Astrocyte (in vitro differentiated cells and primary cell): ENCODE measurements at regions not wholly inside any gene's neighbourhood (a gene's known extent, or its start where the extent isn't known, plus 50 kb on each side); places are given as distances from the start of the nearest gene placed in this dataset.

Source experiments
- DNase-seq: peaks from one replicate; pipeline ENCODE4 v3.0.0-alpha.2; 2010; ENCODE audit warnings: low read depth
- FAIRE-seq: peaks from 2 replicates; lab custom pipeline; 2011; peaks lifted over from hg19 to GRCh38; lab: Jason Lieb, UNC
- H2AFZ ChIP-seq: 2 replicates; pipeline ENCODE4 v1.6.0; 2012; ENCODE audit warnings: low read depth, low read length, inconsistent platforms
- H3K27ac ChIP-seq: 2 replicates; pipeline ENCODE4 v1.5.1; 2011; ENCODE audit warnings: low read depth, low read length, inconsistent platforms
- H3K27me3 ChIP-seq: 2 replicates; pipeline ENCODE4 v1.6.0; 2011; ENCODE audit warnings: low read length, inconsistent platforms; ENCODE audit not compliant: insufficient read depth
- H3K36me3 ChIP-seq: 2 replicates; pipeline ENCODE4 v1.5.1; 2011; ENCODE audit warnings: low read length, inconsistent platforms; ENCODE audit not compliant: insufficient read depth
- H3K4me1 ChIP-seq: 2 replicates; pipeline ENCODE4 v1.5.1; 2011; ENCODE audit warnings: low read length, inconsistent platforms; ENCODE audit not compliant: insufficient read depth
- H3K4me2 ChIP-seq: 2 replicates; pipeline ENCODE4 v1.6.0; 2012; ENCODE audit warnings: low read length, inconsistent platforms
- H3K4me3 ChIP-seq: 2 replicates; pipeline ENCODE4 v1.5.1; 2011; ENCODE audit warnings: low read depth, mild to moderate bottlenecking, low read length, inconsistent platforms; ENCODE audit not compliant: insufficient read depth
- H3K79me2 ChIP-seq: 2 replicates; pipeline ENCODE4 v1.6.0; 2012; ENCODE audit warnings: mild to moderate bottlenecking, low read length, inconsistent platforms; ENCODE audit not compliant: insufficient read depth
- H3K9ac ChIP-seq: 2 replicates; pipeline ENCODE4 v1.6.0; 2012; ENCODE audit warnings: mild to moderate bottlenecking, low read length, inconsistent platforms
- H3K9me3 ChIP-seq: 2 replicates; pipeline ENCODE4 v1.5.1; 2012; ENCODE audit warnings: low read depth, mild to moderate bottlenecking, low read length, inconsistent platforms; ENCODE audit not compliant: insufficient read depth
- H4K20me1 ChIP-seq: 2 replicates; pipeline ENCODE4 v1.6.0; 2012; ENCODE audit warnings: low read length, inconsistent platforms; ENCODE audit not compliant: insufficient read depth
- H3K27ac Mint-ChIP-seq: one replicate; pipeline ENCODE4 v1.8.0; 2021; ENCODE audit warnings: mild to moderate bottlenecking, mixed read lengths; ENCODE audit not compliant: unreplicated experiment
- H3K27me3 Mint-ChIP-seq: one replicate; pipeline ENCODE4 v1.8.0; 2021; ENCODE audit warnings: low read depth, mixed read lengths; ENCODE audit not compliant: unreplicated experiment
- H3K36me3 Mint-ChIP-seq: one replicate; pipeline ENCODE4 v1.8.0; 2021; ENCODE audit warnings: low read depth, mixed read lengths; ENCODE audit not compliant: unreplicated experiment
- H3K4me1 Mint-ChIP-seq: one replicate; pipeline ENCODE4 v1.8.0; 2021; ENCODE audit warnings: low read depth, mixed read lengths; ENCODE audit not compliant: unreplicated experiment
- H3K4me3 Mint-ChIP-seq: one replicate; pipeline ENCODE4 v1.8.0; 2021; ENCODE audit warnings: mild to moderate bottlenecking, moderate library complexity, mixed read lengths; ENCODE audit not compliant: unreplicated experiment
- H3K9me3 Mint-ChIP-seq: one replicate; pipeline ENCODE4 v1.8.0; 2021; ENCODE audit warnings: mild to moderate bottlenecking, mixed read lengths; ENCODE audit not compliant: unreplicated experiment
- EZH2 ChIP-seq: IDR thresholded peaks from 2 replicates; pipeline ENCODE4 v1.6.1; 2012; ENCODE audit warnings: mild to moderate bottlenecking, low read length, inconsistent platforms; ENCODE audit not compliant: insufficient read depth
- TF ChIP-seq, protein P1 (sequence below): IDR thresholded peaks from 2 replicates; pipeline ENCODE4 v1.5.1; 2011; ENCODE audit warnings: low read depth, mild to moderate bottlenecking, inconsistent platforms, low read length, moderate library complexity; ENCODE audit not compliant: insufficient read depth

DNA sequence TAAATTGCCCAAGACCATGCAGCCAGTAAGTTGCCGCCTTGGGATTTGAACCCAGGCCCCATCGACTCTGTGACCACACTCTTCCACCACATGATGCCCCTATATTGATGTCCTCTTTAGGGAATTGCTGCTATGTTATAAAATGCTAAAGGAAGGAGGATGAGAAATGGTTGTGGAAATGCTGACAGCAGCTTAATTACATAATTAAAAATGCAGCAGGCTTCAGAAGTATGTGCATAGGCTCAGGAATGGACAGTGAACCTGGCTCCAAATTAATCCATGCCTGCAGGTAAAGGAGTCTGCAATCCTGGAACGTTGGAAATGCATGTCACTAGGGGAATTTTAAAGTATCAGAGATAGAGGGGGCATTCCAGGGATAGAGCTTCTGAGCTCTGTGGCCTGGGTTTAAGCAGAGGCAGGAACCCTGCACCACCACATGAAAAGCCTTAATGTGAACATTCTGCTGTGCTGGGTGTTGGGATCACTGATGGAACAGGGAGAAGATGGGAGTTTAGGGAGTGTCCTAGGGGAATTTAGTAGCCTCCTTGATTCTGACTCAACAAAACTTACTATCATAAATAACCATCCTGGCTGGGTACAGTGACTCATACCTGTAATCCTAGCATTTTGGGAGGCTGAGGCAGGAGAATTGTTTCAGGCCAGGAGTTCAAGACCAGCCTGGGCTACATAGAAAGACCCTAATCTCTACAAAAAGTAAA, 76.1 kb upstream of the CCDC85A start:
- no peak overlapping the region for H3K27ac ChIP-seq
- DNase-seq (no peak), FAIRE-seq (no peak)
- no peaks in the 10 kb centered on the region for H3K79me2 ChIP-seq
- H3K4me1 Mint-ChIP-seq: peaks cover 9% of the 10 kb centered on the region
- no peaks in the 10 kb centered on the region for H3K4me1 ChIP-seq
- no peak overlapping the region for H3K4me2 ChIP-seq
- no peak overlapping the region for H2AFZ ChIP-seq
- H3K4me3 Mint-ChIP-seq: no peak overlapping the region
- H3K9me3 ChIP-seq: no peaks in the 10 kb centered on the region
- TF ChIP-seq, protein P1, sequence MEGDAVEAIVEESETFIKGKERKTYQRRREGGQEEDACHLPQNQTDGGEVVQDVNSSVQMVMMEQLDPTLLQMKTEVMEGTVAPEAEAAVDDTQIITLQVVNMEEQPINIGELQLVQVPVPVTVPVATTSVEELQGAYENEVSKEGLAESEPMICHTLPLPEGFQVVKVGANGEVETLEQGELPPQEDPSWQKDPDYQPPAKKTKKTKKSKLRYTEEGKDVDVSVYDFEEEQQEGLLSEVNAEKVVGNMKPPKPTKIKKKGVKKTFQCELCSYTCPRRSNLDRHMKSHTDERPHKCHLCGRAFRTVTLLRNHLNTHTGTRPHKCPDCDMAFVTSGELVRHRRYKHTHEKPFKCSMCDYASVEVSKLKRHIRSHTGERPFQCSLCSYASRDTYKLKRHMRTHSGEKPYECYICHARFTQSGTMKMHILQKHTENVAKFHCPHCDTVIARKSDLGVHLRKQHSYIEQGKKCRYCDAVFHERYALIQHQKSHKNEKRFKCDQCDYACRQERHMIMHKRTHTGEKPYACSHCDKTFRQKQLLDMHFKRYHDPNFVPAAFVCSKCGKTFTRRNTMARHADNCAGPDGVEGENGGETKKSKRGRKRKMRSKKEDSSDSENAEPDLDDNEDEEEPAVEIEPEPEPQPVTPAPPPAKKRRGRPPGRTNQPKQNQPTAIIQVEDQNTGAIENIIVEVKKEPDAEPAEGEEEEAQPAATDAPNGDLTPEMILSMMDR: no peak
- TF ChIP-seq EZH2: no peak
- H3K4me3 ChIP-seq: no peak overlapping the region
- H3K36me3 ChIP-seq: no peaks in the 10 kb centered on the region
- peaks cover 9% of the 10 kb centered on the region for H3K9me3 Mint-ChIP-seq
- no peak overlapping the region for H3K27ac Mint-ChIP-seq
- no peaks in the 10 kb centered on the region for H4K20me1 ChIP-seq
- H3K9ac ChIP-seq: no peak overlapping the region
- H3K27me3 Mint-ChIP-seq: peaks cover 5% of the 10 kb centered on the region
- no peaks in the 10 kb centered on the region for H3K36me3 Mint-ChIP-seq
- no peaks in the 10 kb centered on the region for H3K27me3 ChIP-seq

DNA sequence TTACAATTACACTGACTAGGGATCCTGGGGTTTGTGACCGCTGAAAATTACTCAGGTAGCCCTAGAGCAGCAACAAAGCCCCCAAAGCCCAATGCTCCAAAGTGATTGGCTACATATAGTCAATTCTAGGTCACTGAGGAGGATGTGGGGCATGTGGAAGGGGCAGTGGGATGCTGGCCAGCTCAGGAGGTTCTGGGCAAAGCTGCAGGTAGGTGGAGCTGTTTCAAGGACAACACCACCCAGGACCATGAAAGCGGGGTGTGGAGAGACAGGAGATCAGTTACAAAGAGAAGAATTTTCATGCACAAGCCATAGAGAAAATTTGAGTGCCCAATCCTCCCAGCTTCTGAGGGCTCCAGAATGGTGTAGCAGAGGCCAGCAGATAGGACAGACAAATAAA, 75.0 kb upstream of the CCDC85A start:
- no peak overlapping the region for H3K4me3 Mint-ChIP-seq
- Histone ChIP-seq H3K4me2 (no peak overlapping the region), H3K9ac (no peak overlapping the region), H3K4me1 (no peaks in the 10 kb centered on the region), H4K20me1 (no peaks in the 10 kb centered on the region), H3K27me3 (no peaks in the 10 kb centered on the region), H3K4me3 (no peak overlapping the region), H3K36me3 (no peaks in the 10 kb centered on the region), H2AFZ (no peak overlapping the region), H3K27ac (no peak overlapping the region), H3K79me2 (no peaks in the 10 kb centered on the region), H3K9me3 (no peaks in the 10 kb centered on the region)
- H3K27ac Mint-ChIP-seq: no peak overlapping the region
- H3K36me3 Mint-ChIP-seq: no peaks in the 10 kb centered on the region
- TF ChIP-seq EZH2: no peak
- TF ChIP-seq, protein P1: no peak
- H3K9me3 Mint-ChIP-seq: peaks cover 6% of the 10 kb centered on the region
- peaks cover 7% of the 10 kb centered on the region for H3K27me3 Mint-ChIP-seq
- no peaks in the 10 kb centered on the region for H3K4me1 Mint-ChIP-seq
- no peak for FAIRE-seq
- DNase-seq: no peak

DNA sequence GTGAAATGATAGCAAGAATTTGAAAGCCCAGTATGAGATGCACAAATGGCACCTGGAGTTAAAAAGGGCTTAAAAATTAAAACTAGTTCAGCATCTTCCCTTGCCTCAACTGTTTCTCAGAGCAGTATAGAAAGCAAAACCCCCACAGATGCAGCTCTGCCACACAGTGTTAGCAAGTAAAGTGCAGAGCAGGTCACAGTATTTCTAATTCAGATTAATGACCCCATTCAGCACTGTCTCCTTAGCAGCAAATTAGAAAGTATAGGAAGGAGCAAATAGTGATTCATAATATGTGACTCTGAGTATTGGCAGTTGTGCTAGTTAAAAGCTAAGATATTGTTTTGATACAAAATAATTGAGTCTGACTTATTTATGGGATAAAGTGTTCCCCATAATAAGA, 73.8 kb upstream of the CCDC85A start:
- no peak overlapping the region for H3K27ac ChIP-seq
- H3K4me3 Mint-ChIP-seq: no peak overlapping the region

More for the DNA sequence above, 73.8 kb upstream of the CCDC85A start:
- Histone ChIP-seq H4K20me1 (no peaks in the 10 kb centered on the region), H3K9me3 (no peaks in the 10 kb centered on the region), H3K36me3 (no peaks in the 10 kb centered on the region), H3K4me2 (no peak overlapping the region), H3K9ac (no peak overlapping the region), H3K27me3 (no peaks in the 10 kb centered on the region), H3K4me1 (no peaks in the 10 kb centered on the region), H3K79me2 (no peaks in the 10 kb centered on the region), H2AFZ (no peak overlapping the region), H3K4me3 (no peak overlapping the region)
- no peak for FAIRE-seq
- Mint-ChIP-seq H3K4me1 (no peaks in the 10 kb centered on the region), H3K9me3 (peaks cover 2% of the 10 kb centered on the region), H3K27ac (no peak overlapping the region), H3K36me3 (no peaks in the 10 kb centered on the region), H3K27me3 (peaks cover 7% of the 10 kb centered on the region)
- TF ChIP-seq EZH2: no peak
- TF ChIP-seq, protein P1: no peak
- no peak for DNase-seq
